Heart right ventricle (tissue), 16 donors: ENCODE measurements at regions not wholly inside any gene's neighbourhood (a gene's known extent, or its start where the extent isn't known, plus 50 kb on each side); places are given as distances from the start of the nearest gene placed in this dataset.
A peak's percentile ranks its signal among the peaks of the same experiment; 100 is the strongest.

ENCODE experiments used
- ATAC-seq, 8 donors: fragments of 200-7000 bp; cut with Tn5 transposase; one replicate each; pipeline ENCODE4 v1.9.1; 2020; ENCODE audit warnings: mild to moderate bottlenecking in 8 of 8, moderate library complexity in 8 of 8, moderate number of reproducible peaks in 1 of 8
- DNase-seq, 2 donors: peaks; one replicate each; pipeline ENCODE4 v3.0.0-alpha.2; 2020
- H3K27ac ChIP-seq, 10 donors: fragments of 200-600 bp; sonication (generic) in 2 of 10; one replicate each; pipeline versions ENCODE4 v1.5.0 to v1.8.0; 2020 to 2022; ENCODE audit warnings: mild to moderate bottlenecking in 3 of 10
- H3K27me3 ChIP-seq, 7 donors: fragments of 200-600 bp; one replicate each; pipeline ENCODE4 v1.8.0; 2021 to 2022; ENCODE audit warnings: mild to moderate bottlenecking in 2 of 7
- H3K36me3 ChIP-seq, 9 donors: fragments of 200-600 bp; sonication (generic) in 1 of 9; one replicate each; pipeline versions ENCODE4 v1.5.0 to v1.8.0; 2020 to 2022; ENCODE audit warnings: mild to moderate bottlenecking in 2 of 9
- H3K4me1 ChIP-seq, 9 donors: fragments of 200-600 bp; sonication (generic) in 1 of 9; one replicate each; pipeline versions ENCODE4 v1.5.0 to v1.8.0; 2020 to 2022; ENCODE audit warnings: mild to moderate bottlenecking in 4 of 9
- H3K4me3 ChIP-seq, 10 donors: fragments of 200-600 bp; sonication (generic) in 2 of 10; one replicate each; pipeline versions ENCODE4 v1.5.0 to v1.8.0; 2020 to 2022; ENCODE audit warnings: mild to moderate bottlenecking in 7 of 10, moderate library complexity in 2 of 10
- H3K9me3 ChIP-seq, 11 donors: fragments of 200-600 bp in 10 of 11; sonication (generic) in 2 of 11; one replicate each; pipeline versions ENCODE4 v1.5.0 to v1.8.0; 2013 to 2022; ENCODE audit warnings: mild to moderate bottlenecking in 2 of 11, control low read depth in 1 of 11, moderate library complexity in 1 of 11
- CTCF ChIP-seq, 9 donors: fragments of 200-600 bp; sonication (generic) in 2 of 9; IDR thresholded peaks; one replicate each; pipeline versions ENCODE4 v1.5.0 to v1.8.0; 2021 to 2022; ENCODE audit warnings: antibody characterized with exemption in 9 of 9, mild to moderate bottlenecking in 5 of 9, moderate library complexity in 1 of 9
- WGBS, 2 donors: extraction: QIAGEN DNeasy Blood & Tissue Kit; methylation state at CpG; one replicate each; pipeline ENCODE4 v1.1.7; 2013; ENCODE audit warnings: inconsistent platforms in 1 of 2; 5-methylcytosine and 5-hydroxymethylcytosine counted together
- intact Hi-C, 10 donors: fragments of 100-400 bp; cut with DNase I; formaldehyde crosslinking; loops; one replicate each; pipeline versions ENCODE4 v1.11.1 to v1.14.2; 2022
- donor health status: Arrhythmogenic right ventricular cardiomyopathy.
- donor health status: ischemic (EF 13 %, LVEDD 7.1; RV severe dilation, severe dysfunction).
- donor health status: healthy with polysubstance abuse.
- donor health status: DM: no; HTN: yes; CAD: no.
- donor health status: DM: no; HTN: no; CAD: no.
- donor health status: ischemic (EF 25% LVEDD 6.9; RV normal size, moderate dysfunction).
- donor health status: ischemic (EF 25% LVEDD 5.7; RV mildly dilated, moderate dysfunction).
- donor health status: healthy.
- donor health status: DM: yes; HTN: yes; CAD: no.
- donor health status: Ischemic cardiomyopathy.
- donor health status: ischemic (EF 35%, LVEDD 5.7; RV mildly dilated, moderate dysfunction).
- donor health status: nonischemic (EF 11% LVEDD 7.7; RV severe dilation, severe dysfunction).
- donor health status: DM: yes; HTN: yes; CAD: no.
- donor health status: PGD.
- donor health status: ischemic (EF 29% LVEDD 5.4; RV normal size, mild dysfunction).
- donor health status: nonischemic (EF 23%, LVEDD 6.1; RV moderate dilation, normal function).

- no peak for DNase-seq
- H3K9me3 ChIP-seq = no peaks in the 10 kb centered on the region
- H3K27me3 ChIP-seq = peaks cover 0 to 4% (median 0%) of the 10 kb centered on the region in 7 donors
- no peak overlapping the region for H3K4me3 ChIP-seq
- 83 to 88% methylated on average over 8 of the region's 8 CpGs for WGBS, 2 donors
- intact Hi-C loops = loop anchor here in 8 of 10 donors (5.0 to 10.0 kb wide), 8 partner anchors 414 to 1116 kb away; no protein-coding TSS in a partner anchor
- TF ChIP-seq CTCF (IDR thresholded peaks at IDR 0.05) = no peak
- ATAC-seq = no peak
- peaks cover 0 to 41% (median 18%) of the 10 kb centered on the region in 9 donors for H3K4me1 ChIP-seq
- no peak overlapping the region for H3K27ac ChIP-seq
- H3K36me3 ChIP-seq = no peaks in the 10 kb centered on the region
Observed at GRCh38 chr2:128738446-128739110, 419.9 kb upstream of the HS6ST1 start.

GRCh38 chr2:128742467-128742866, 423.8 kb upstream of the HS6ST1 start:
- DNase-seq (no peak), ATAC-seq (no peak)
- Histone ChIP-seq H3K27me3 (no peaks in the 10 kb centered on the region), H3K4me3 (no peak overlapping the region), H3K4me1 (peaks cover 0 to 12% (median 0%) of the 10 kb centered on the region in 9 donors), H3K36me3 (no peaks in the 10 kb centered on the region), H3K9me3 (no peaks in the 10 kb centered on the region), H3K27ac (no peak overlapping the region)
- intact Hi-C loops = no loop called here
- TF ChIP-seq CTCF (IDR thresholded peaks at IDR 0.05) = no peak
- WGBS, 2 donors = 72 to 73% methylated on average over 3 of the region's 3 CpGs

GRCh38 chr2:128745946-128746345, 427.3 kb upstream of the HS6ST1 start:
- Histone ChIP-seq H3K4me3 (no peak overlapping the region), H3K27ac (no peak overlapping the region), H3K36me3 (no peaks in the 10 kb centered on the region), H3K9me3 (no peaks in the 10 kb centered on the region), H3K4me1 (peaks cover 0 to 12% (median 0%) of the 10 kb centered on the region in 9 donors), H3K27me3 (no peaks in the 10 kb centered on the region)
- no peak for TF ChIP-seq CTCF (IDR thresholded peaks at IDR 0.05)
- DNase-seq (no peak), ATAC-seq (no peak)
- intact Hi-C loops = no loop called here

GRCh38 chr2:128746356-128746755, 427.7 kb upstream of the HS6ST1 start:
- DNase-seq = no peak
- 53 to 59% methylated on average over 5 of the region's 5 CpGs for WGBS, 2 donors
- no peak for TF ChIP-seq CTCF (IDR thresholded peaks at IDR 0.05)
- no peak overlapping the region for H3K4me3 ChIP-seq
- H3K36me3 ChIP-seq = no peaks in the 10 kb centered on the region
- H3K9me3 ChIP-seq = no peaks in the 10 kb centered on the region
- no peaks in the 10 kb centered on the region for H3K27me3 ChIP-seq
- no peak overlapping the region for H3K27ac ChIP-seq
- peaks cover 0 to 12% (median 0%) of the 10 kb centered on the region in 9 donors for H3K4me1 ChIP-seq
- intact Hi-C loops = no loop called here
- ATAC-seq = peak in 4 of 8 donors; percentile 25 to 55 (median 34)
